Neural progenitor cell (in vitro differentiated cells): ENCODE measurements at regions not wholly inside any gene's neighbourhood (a gene's known extent, or its start where the extent isn't known, plus 50 kb on each side); places are given as distances from the start of the nearest gene placed in this dataset.

Source experiments
- DNase-seq: peaks from one replicate; pipeline ENCODE4 v3.0.0-alpha.2; 2016; ENCODE audit warnings: low spot score
- H2AFZ ChIP-seq: fragments of 200-600 bp; sonication (generic); replicated peaks from 2 replicates; pipeline ENCODE4 v1.6.1; 2016; ENCODE audit warnings: antibody characterized with exemption
- H3F3A ChIP-seq: fragments of 200-600 bp; sonication (generic); 2 replicates; pipeline ENCODE4 v1.6.1; 2016; ENCODE audit warnings: antibody characterized with exemption, low read depth
- H3K27ac ChIP-seq: fragments of 200-600 bp; sonication (generic); 2 replicates; pipeline ENCODE4 v1.5.1; 2016; ENCODE audit warnings: mild to moderate bottlenecking
- H3K27me3 ChIP-seq: fragments of 200-600 bp; sonication (generic); 2 replicates; pipeline ENCODE4 v1.6.1; 2016; ENCODE audit warnings: mild to moderate bottlenecking, moderate library complexity
- H3K36me3 ChIP-seq: fragments of 200-600 bp; sonication (generic); 2 replicates; pipeline ENCODE4 v1.5.1; 2016
- H3K4me1 ChIP-seq: fragments of 200-600 bp; sonication (generic); 2 replicates; pipeline ENCODE4 v1.6.1; 2016; ENCODE audit warnings: mixed run types
- H3K4me2 ChIP-seq: fragments of 200-600 bp; sonication (generic); 2 replicates; pipeline ENCODE4 v1.6.1; 2016
- H3K4me3 ChIP-seq: fragments of 200-600 bp; sonication (generic); 2 replicates; pipeline ENCODE4 v1.5.1; 2016
- H3K79me2 ChIP-seq: fragments of 200-600 bp; sonication (generic); 2 replicates; pipeline ENCODE4 v1.6.1; 2016; ENCODE audit warnings: low read depth
- H3K9ac ChIP-seq: fragments of 200-600 bp; sonication (generic); 2 replicates; pipeline ENCODE4 v1.6.1; 2016
- H3K9me3 ChIP-seq: fragments of 200-600 bp; sonication (generic); 2 replicates; pipeline ENCODE4 v1.5.1; 2016; ENCODE audit warnings: low read depth
- H4K20me1 ChIP-seq: fragments of 200-600 bp; sonication (generic); 2 replicates; pipeline ENCODE4 v1.6.1; 2016; ENCODE audit warnings: low read depth
- H3K27ac Mint-ChIP-seq: 3 replicates; pipeline ENCODE4 v1.8.0; 2021; ENCODE audit warnings: mixed read lengths
- H3K27me3 Mint-ChIP-seq: 2 replicates; pipeline ENCODE4 v1.8.0; 2022; ENCODE audit warnings: low read depth, mild to moderate bottlenecking, inconsistent platforms, moderate library complexity, mixed read lengths; ENCODE audit not compliant: insufficient read depth
- H3K36me3 Mint-ChIP-seq: 3 replicates; pipeline ENCODE4 v1.8.0; 2021; ENCODE audit warnings: mixed read lengths
- H3K4me1 Mint-ChIP-seq: 3 replicates; pipeline ENCODE4 v1.8.0; 2021; ENCODE audit warnings: mixed read lengths
- H3K4me3 Mint-ChIP-seq: 3 replicates; pipeline ENCODE4 v1.8.0; 2021; ENCODE audit warnings: mild to moderate bottlenecking, moderate library complexity, mixed read lengths
- H3K9me3 Mint-ChIP-seq: 3 replicates; pipeline ENCODE4 v1.8.0; 2020; ENCODE audit warnings: mixed read lengths
- CTCF ChIP-seq: fragments of 200-600 bp; sonication (generic); IDR thresholded peaks from 2 replicates; pipeline ENCODE4 v1.5.1; 2017; ENCODE audit warnings: antibody characterized with exemption, mild to moderate bottlenecking
- EZH2 ChIP-seq: fragments of 200-600 bp; sonication (generic); IDR thresholded peaks from 2 replicates; pipeline ENCODE4 v1.6.1; 2017; ENCODE audit warnings: antibody characterized with exemption, mild to moderate bottlenecking, moderate library complexity
- EZH2phosphoT487 ChIP-seq: fragments of 200-600 bp; sonication (generic); IDR thresholded peaks from 2 replicates; pipeline ENCODE4 v1.6.1; 2017; ENCODE audit warnings: antibody characterized with exemption

- Mint-ChIP-seq H3K4me1 (no peaks in the 10 kb centered on the region), H3K27ac (no peak overlapping the region), H3K36me3 (no peaks in the 10 kb centered on the region), H3K9me3 (peaks cover 15% of the 10 kb centered on the region), H3K27me3 (peaks cover 14% of the 10 kb centered on the region), H3K4me3 (no peak overlapping the region)
- no peaks in the 10 kb centered on the region for H4K20me1 ChIP-seq
- H3K4me3 ChIP-seq, result no peak overlapping the region
- TF ChIP-seq EZH2 (no peak), CTCF (no peak), EZH2phosphoT487 (no peak)
- H3K4me1 ChIP-seq, result no peaks in the 10 kb centered on the region
- no peaks in the 10 kb centered on the region for H3F3A ChIP-seq
- no peak for DNase-seq
- no peak overlapping the region for H3K9ac ChIP-seq
- H2AFZ ChIP-seq, result no peak overlapping the region
- no peak overlapping the region for H3K27ac ChIP-seq
- H3K79me2 ChIP-seq, result no peaks in the 10 kb centered on the region
- no peaks in the 10 kb centered on the region for H3K27me3 ChIP-seq
- H3K36me3 ChIP-seq, result no peaks in the 10 kb centered on the region
- H3K9me3 ChIP-seq, result no peaks in the 10 kb centered on the region
- H3K4me2 ChIP-seq, result no peak overlapping the region
These were observed 857.3 kb downstream of the GALR1 start for GRCh38 chr18:78106946-78107345.

GRCh38 chr18:78107363-78107762 lies 857.7 kb downstream of the GALR1 start:
- Histone ChIP-seq H4K20me1 (no peaks in the 10 kb centered on the region), H3K9ac (no peak overlapping the region), H3K4me2 (no peak overlapping the region), H3K4me3 (no peak overlapping the region), H3F3A (no peaks in the 10 kb centered on the region), H3K27me3 (no peaks in the 10 kb centered on the region), H2AFZ (no peak overlapping the region), H3K4me1 (no peaks in the 10 kb centered on the region), H3K79me2 (no peaks in the 10 kb centered on the region), H3K9me3 (no peaks in the 10 kb centered on the region), H3K36me3 (no peaks in the 10 kb centered on the region), H3K27ac (no peak overlapping the region)
- no peaks in the 10 kb centered on the region for H3K36me3 Mint-ChIP-seq
- H3K4me1 Mint-ChIP-seq, result no peaks in the 10 kb centered on the region
- no peak overlapping the region for H3K4me3 Mint-ChIP-seq
- H3K27ac Mint-ChIP-seq, result peak overlapping the region; percentile 15
- peaks cover 14% of the 10 kb centered on the region for H3K9me3 Mint-ChIP-seq
- no peak for DNase-seq
- TF ChIP-seq EZH2phosphoT487 (no peak), EZH2 (no peak), CTCF (no peak)
- peaks cover 12% of the 10 kb centered on the region for H3K27me3 Mint-ChIP-seq

DNA sequence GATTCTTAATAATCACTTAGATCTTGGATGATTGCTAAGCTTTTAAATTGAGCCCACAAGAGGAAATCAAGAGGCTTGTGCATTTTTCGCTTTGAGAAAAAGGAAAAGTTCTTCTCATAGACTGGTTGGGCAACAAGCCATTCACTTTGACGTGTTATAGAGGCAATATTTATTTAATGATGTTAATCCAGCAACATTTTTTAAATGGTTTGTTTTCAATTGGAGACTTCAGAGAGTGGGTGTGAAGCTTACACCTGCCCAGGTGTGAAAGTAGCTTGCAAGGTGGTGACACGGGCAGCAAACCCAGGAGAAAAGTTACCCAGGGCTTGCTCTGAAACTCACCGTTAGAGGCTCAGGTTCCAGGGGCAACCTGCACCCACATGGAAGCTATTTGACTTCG lies 858.9 kb downstream of the GALR1 start:
- Mint-ChIP-seq H3K36me3 (no peaks in the 10 kb centered on the region), H3K4me1 (peaks cover 1% of the 10 kb centered on the region), H3K4me3 (no peak overlapping the region), H3K27ac (no peak overlapping the region), H3K9me3 (peaks cover 10% of the 10 kb centered on the region), H3K27me3 (peaks cover 10% of the 10 kb centered on the region)
- no peaks in the 10 kb centered on the region for H3K4me1 ChIP-seq
- H4K20me1 ChIP-seq, result no peaks in the 10 kb centered on the region
- TF ChIP-seq EZH2 (no peak), EZH2phosphoT487 (no peak), CTCF (no peak)
- H3F3A ChIP-seq, result no peaks in the 10 kb centered on the region
- H2AFZ ChIP-seq, result no peak overlapping the region
- H3K9me3 ChIP-seq, result no peaks in the 10 kb centered on the region
- no peak for DNase-seq
- no peak overlapping the region for H3K27ac ChIP-seq
- H3K27me3 ChIP-seq, result no peaks in the 10 kb centered on the region
- no peak overlapping the region for H3K9ac ChIP-seq
- H3K36me3 ChIP-seq, result no peaks in the 10 kb centered on the region
- H3K4me3 ChIP-seq, result no peak overlapping the region
- H3K4me2 ChIP-seq, result no peak overlapping the region
- no peaks in the 10 kb centered on the region for H3K79me2 ChIP-seq
